Nephron (organoid): ENCODE measurements at regions not wholly inside any gene's neighbourhood (a gene's known extent, or its start where the extent isn't known, plus 50 kb on each side); places are given as distances from the start of the nearest gene placed in this dataset.

Experiments used
- H3K27ac Mint-ChIP-seq, 3 experiments: 2 replicates each; pipeline ENCODE4 v1.8.0; 2020; ENCODE audit warnings: mixed read lengths in 3 of 3, mild to moderate bottlenecking in 2 of 3, moderate library complexity in 1 of 3
- H3K27me3 Mint-ChIP-seq: 2 replicates; pipeline ENCODE4 v1.8.0; 2021; ENCODE audit warnings: low read depth, mild to moderate bottlenecking, moderate library complexity, mixed read lengths
- H3K36me3 Mint-ChIP-seq: 2 replicates; pipeline ENCODE4 v1.8.0; 2020; ENCODE audit warnings: low read depth, mixed read lengths
- H3K4me1 Mint-ChIP-seq: 2 replicates; pipeline ENCODE4 v1.8.0; 2020; ENCODE audit warnings: mixed read lengths
- H3K4me3 Mint-ChIP-seq, 3 experiments: 2 replicates each; pipeline ENCODE4 v1.8.0; 2020; ENCODE audit warnings: mild to moderate bottlenecking in 3 of 3, mixed read lengths in 3 of 3, moderate library complexity in 2 of 3
- H3K9me3 Mint-ChIP-seq: 2 replicates; pipeline ENCODE4 v1.8.0; 2020; ENCODE audit warnings: mixed read lengths
- TF ChIP-seq, protein P1 (sequence below), 3 experiments: fragments of 200-600 bp; sonication (generic); IDR thresholded peaks; one replicate each; pipeline ENCODE4 v1.5.0; 2021; ENCODE audit warnings: antibody characterized with exemption in 3 of 3; ENCODE audit not compliant: unreplicated experiment in 3 of 3

DNA sequence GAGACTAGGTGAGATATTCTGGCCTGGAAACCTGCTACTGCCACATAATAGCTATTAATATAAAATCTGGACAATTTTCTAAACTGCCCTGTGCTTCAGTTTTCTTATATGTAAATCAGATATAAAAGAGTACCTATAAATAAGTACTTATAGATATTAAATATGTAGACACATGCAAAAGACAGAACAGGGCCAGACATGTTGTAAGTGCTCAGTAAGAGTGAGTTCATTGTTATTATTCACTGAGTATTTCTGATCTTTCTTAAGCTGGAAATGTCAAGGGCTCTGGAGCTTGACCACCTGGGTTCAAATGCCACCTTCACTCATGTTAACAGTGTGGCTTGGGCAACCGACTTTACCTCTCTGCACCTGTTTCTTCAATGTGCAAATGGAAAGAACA, 179.8 kb downstream of the GALC start:
- Mint-ChIP-seq H3K4me3 (no peak overlapping the region), H3K9me3 (peaks cover 3% of the 10 kb centered on the region), H3K27me3 (no peaks in the 10 kb centered on the region), H3K36me3 (no peaks in the 10 kb centered on the region), H3K27ac (no peak overlapping the region), H3K4me1 (peaks cover 11% of the 10 kb centered on the region)
- TF ChIP-seq, protein P1, sequence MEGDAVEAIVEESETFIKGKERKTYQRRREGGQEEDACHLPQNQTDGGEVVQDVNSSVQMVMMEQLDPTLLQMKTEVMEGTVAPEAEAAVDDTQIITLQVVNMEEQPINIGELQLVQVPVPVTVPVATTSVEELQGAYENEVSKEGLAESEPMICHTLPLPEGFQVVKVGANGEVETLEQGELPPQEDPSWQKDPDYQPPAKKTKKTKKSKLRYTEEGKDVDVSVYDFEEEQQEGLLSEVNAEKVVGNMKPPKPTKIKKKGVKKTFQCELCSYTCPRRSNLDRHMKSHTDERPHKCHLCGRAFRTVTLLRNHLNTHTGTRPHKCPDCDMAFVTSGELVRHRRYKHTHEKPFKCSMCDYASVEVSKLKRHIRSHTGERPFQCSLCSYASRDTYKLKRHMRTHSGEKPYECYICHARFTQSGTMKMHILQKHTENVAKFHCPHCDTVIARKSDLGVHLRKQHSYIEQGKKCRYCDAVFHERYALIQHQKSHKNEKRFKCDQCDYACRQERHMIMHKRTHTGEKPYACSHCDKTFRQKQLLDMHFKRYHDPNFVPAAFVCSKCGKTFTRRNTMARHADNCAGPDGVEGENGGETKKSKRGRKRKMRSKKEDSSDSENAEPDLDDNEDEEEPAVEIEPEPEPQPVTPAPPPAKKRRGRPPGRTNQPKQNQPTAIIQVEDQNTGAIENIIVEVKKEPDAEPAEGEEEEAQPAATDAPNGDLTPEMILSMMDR (IDR thresholded peaks at IDR 0.05; ENCODE audit: unreplicated experiment in 3 of 3), result no peak

DNA sequence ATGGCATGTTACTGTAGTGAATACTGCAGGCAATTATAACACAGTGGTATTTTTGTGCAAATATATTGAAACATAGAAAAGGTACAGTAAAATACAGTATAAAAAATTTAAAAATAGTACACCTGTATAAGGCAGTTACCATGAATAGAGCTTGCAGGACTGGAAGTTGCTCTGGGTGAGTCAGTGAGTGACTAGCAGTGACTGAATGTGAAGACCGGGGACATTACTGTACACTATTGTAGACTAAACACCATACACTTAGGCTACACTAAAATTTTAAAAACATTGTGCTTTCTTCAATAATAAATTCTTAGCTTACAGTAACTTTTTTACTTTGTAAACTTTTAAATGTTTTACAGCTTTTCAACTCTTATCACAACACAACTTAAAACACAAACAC, 181.7 kb downstream of the GALC start:
- Mint-ChIP-seq H3K27me3 (no peaks in the 10 kb centered on the region), H3K27ac (no peak overlapping the region), H3K9me3 (no peaks in the 10 kb centered on the region), H3K36me3 (no peaks in the 10 kb centered on the region), H3K4me1 (peaks cover 11% of the 10 kb centered on the region), H3K4me3 (no peak overlapping the region)
- TF ChIP-seq, protein P1 (IDR thresholded peaks at IDR 0.05; ENCODE audit: unreplicated experiment in 3 of 3), result no peak

DNA sequence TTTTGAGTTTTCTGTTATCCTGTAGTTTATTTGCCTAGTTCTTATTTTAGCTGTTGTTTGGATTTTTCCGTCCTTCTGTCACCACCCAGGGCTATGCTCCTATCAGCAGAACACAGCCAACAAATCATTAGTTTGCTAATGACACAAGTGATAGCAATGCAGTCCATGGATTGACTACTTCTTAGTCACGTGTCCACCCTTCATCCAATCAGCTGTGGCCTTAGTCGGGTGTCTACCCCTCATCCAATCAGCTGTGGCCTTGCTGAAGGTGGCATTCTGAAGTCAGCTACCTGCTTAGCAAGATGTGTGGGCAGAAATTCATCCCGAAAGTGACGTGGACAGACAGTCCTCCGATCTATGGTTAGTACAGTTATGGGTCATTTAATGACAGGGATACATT, 182.3 kb downstream of the GALC start:
- Mint-ChIP-seq H3K27me3 (no peaks in the 10 kb centered on the region), H3K4me3 (no peak overlapping the region), H3K27ac (no peak overlapping the region), H3K4me1 (peaks cover 11% of the 10 kb centered on the region), H3K36me3 (no peaks in the 10 kb centered on the region), H3K9me3 (no peaks in the 10 kb centered on the region)
- TF ChIP-seq, protein P1 (IDR thresholded peaks at IDR 0.05; ENCODE audit: unreplicated experiment in 3 of 3), result no peak

DNA sequence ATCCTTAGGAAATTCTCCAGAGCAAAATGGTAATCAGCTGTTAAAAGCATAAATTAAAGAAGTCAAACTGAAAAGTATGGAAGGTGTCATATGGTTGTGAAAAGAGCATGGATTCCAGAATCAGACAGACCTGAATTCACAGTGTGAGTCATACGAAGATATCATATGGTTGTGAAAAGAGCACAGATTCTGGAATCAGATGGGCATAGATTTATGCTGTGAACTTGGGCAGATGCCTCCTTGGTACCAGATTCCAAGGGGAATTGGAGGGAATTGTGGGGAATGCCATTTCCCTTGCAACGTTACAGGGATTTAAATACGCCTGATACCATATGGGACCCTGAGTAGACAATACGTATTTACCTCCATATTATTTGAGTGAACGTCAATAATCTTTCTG, 183.7 kb downstream of the GALC start:
- peaks cover 5% of the 10 kb centered on the region for H3K27me3 Mint-ChIP-seq
- TF ChIP-seq, protein P1 (IDR thresholded peaks at IDR 0.05; ENCODE audit: unreplicated experiment in 3 of 3), result no peak

DNA sequence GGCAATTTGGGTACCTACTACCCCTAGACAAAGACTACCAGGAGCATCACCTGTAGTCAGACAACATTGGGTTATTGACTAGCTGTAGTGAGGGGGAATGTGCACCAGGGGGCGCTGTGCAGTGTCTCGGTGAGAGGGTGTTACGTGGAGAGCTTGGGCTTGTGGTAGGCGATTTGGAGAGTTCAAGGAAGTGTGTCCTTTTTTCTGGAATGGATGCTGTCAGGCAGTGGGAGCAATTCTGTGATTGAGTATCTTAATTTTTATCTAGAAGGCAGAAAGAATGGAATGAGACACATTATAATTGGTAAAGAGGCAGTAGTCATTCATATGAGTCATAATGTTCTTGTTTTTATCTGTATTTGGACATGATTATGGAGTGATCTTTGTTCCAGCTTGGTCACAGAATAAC, 187.7 kb downstream of the GALC start:
- H3K27ac Mint-ChIP-seq, result no peak overlapping the region
- H3K9me3 Mint-ChIP-seq, result peaks cover 12% of the 10 kb centered on the region
- H3K36me3 Mint-ChIP-seq, result no peaks in the 10 kb centered on the region
- no peak overlapping the region for H3K4me3 Mint-ChIP-seq
- H3K4me1 Mint-ChIP-seq, result no peaks in the 10 kb centered on the region
- TF ChIP-seq, protein P1 (IDR thresholded peaks at IDR 0.05; ENCODE audit: unreplicated experiment in 3 of 3), result peak in 2 of 3 experiments; percentile 9 to 27
- peaks cover 5% of the 10 kb centered on the region for H3K27me3 Mint-ChIP-seq

More for the DNA sequence above, 183.7 kb downstream of the GALC start:
- Mint-ChIP-seq H3K27ac (no peak overlapping the region), H3K4me1 (peaks cover 5% of the 10 kb centered on the region), H3K36me3 (no peaks in the 10 kb centered on the region), H3K9me3 (peaks cover 9% of the 10 kb centered on the region), H3K4me3 (no peak overlapping the region)

DNA sequence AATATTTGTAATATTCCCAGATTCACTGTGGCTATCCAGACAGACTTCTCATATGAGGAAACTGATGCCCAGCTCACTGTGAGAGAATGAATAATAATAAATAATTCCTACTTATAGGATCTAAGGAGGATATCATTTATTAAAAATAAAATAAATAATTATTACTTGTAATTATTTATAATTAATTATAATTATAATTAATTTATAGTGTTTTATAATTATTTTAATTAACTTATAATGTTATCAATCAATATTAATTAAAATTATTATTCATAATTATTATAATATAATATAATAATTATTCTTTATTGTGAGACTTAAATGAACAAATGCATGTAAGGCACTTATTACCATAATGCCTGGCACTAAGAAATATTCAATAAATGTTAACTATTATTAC, 192.8 kb downstream of the GALC start:
- Mint-ChIP-seq H3K4me3 (no peak overlapping the region), H3K36me3 (no peaks in the 10 kb centered on the region), H3K27ac (no peak overlapping the region), H3K4me1 (peaks cover 13% of the 10 kb centered on the region), H3K27me3 (peaks cover 2% of the 10 kb centered on the region), H3K9me3 (peaks cover 10% of the 10 kb centered on the region)
- TF ChIP-seq, protein P1 (IDR thresholded peaks at IDR 0.05; ENCODE audit: unreplicated experiment in 3 of 3), result no peak
